ENCODE measurements at regions not wholly inside any gene's neighbourhood (a gene's known extent, or its start where the extent isn't known, plus 50 kb on each side); places are given as distances from the start of the nearest gene placed in this dataset.

DNA sequence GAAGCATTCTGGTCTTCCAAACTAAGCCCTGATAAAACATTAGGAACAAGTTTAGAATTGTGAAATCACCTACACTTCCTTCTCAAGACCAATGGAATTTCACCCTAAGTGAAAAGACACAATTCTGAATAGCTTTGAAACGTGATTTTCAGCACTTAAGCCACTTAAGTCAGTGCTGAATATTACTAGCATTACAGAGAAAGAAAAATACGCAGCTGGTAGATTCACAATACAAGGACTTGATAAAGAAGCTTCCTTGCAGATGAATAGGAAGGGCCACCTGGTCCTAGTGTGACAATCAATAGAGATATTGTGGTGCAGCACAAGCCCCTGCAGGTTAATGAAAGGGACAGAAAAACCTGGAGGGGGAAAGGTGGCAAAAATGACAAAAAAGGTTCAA is 353.1 kb upstream of the ALCAM start:
- H3K79me2 ChIP-seq (ENCODE audit: control insufficient read depth, insufficient read depth, low read length) = no peaks in the 10 kb centered on the region
- RAD21 ChIA-PET (ENCODE audit: unreplicated experiment) = no interaction called here
- BruUV-seq (replicated peaks) = no TSS peak
- H3K27ac ChIP-seq (ENCODE audit: control insufficient read depth, insufficient read depth) = no peak overlapping the region
- no peak overlapping the region for H3K9ac ChIP-seq (ENCODE audit: control insufficient read depth, insufficient read depth, low read length)
- no peak overlapping the region for H3K4me2 ChIP-seq (ENCODE audit: control insufficient read depth, insufficient read depth)
- intact Hi-C loops (cut with micrococcal nuclease; ENCODE audit: unreplicated experiment) = no loop called here
- H4K20me1 ChIP-seq (ENCODE audit: control insufficient read depth, insufficient read depth) = no peaks in the 10 kb centered on the region
- no peaks in the 10 kb centered on the region for H3K27me3 ChIP-seq (replicated peaks in 1 of 2; ENCODE audit: control insufficient read depth in 2 of 2, insufficient read depth in 2 of 2, low read length in 1 of 2)
- POLR2A ChIA-PET = interaction anchor here (0.7 kb wide), 1 partner anchor 148 kb away, joined by 4 read pairs; no protein-coding TSS in a partner anchor
- ATAC-seq (no peak), DNase-seq (ENCODE audit: low read depth, low spot score) (no peak), FAIRE-seq (no peak)
- 18% methylated on average over 2 of the region's 2 CpGs for WGBS (ENCODE audit: insufficient coverage, insufficient replicate concordance, low lambda C conversion rate, missing lambda C conversion rate)
- H3K36me3 ChIP-seq (ENCODE audit: control insufficient read depth in 2 of 2, insufficient read depth in 2 of 2, low read length in 1 of 2) = no peaks in the 10 kb centered on the region
- no peak for TF ChIP-seq ASH2L (IDR thresholded peaks at IDR 0.05; ENCODE audit: borderline replicate concordance, low read depth)
- TF ChIP-seq TBL1XR1 (IDR thresholded peaks at IDR 0.05; ENCODE audit: low read depth, low read length) = no peak
- TF ChIP-seq POLR2AphosphoS2 (IDR thresholded peaks at IDR 0.05; ENCODE audit: low read depth, low read length) = no peak
- TF ChIP-seq, protein P1, sequence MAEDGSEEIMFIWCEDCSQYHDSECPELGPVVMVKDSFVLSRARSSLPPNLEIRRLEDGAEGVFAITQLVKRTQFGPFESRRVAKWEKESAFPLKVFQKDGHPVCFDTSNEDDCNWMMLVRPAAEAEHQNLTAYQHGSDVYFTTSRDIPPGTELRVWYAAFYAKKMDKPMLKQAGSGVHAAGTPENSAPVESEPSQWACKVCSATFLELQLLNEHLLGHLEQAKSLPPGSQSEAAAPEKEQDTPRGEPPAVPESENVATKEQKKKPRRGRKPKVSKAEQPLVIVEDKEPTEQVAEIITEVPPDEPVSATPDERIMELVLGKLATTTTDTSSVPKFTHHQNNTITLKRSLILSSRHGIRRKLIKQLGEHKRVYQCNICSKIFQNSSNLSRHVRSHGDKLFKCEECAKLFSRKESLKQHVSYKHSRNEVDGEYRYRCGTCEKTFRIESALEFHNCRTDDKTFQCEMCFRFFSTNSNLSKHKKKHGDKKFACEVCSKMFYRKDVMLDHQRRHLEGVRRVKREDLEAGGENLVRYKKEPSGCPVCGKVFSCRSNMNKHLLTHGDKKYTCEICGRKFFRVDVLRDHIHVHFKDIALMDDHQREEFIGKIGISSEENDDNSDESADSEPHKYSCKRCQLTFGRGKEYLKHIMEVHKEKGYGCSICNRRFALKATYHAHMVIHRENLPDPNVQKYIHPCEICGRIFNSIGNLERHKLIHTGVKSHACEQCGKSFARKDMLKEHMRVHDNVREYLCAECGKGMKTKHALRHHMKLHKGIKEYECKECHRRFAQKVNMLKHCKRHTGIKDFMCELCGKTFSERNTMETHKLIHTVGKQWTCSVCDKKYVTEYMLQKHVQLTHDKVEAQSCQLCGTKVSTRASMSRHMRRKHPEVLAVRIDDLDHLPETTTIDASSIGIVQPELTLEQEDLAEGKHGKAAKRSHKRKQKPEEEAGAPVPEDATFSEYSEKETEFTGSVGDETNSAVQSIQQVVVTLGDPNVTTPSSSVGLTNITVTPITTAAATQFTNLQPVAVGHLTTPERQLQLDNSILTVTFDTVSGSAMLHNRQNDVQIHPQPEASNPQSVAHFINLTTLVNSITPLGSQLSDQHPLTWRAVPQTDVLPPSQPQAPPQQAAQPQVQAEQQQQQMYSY (CRISPR knock-in tag; IDR thresholded peaks at IDR 0.05) = no peak
- no peak for TF ChIP-seq FOS (IDR thresholded peaks at IDR 0.05; ENCODE audit: borderline replicate concordance, extremely low read depth, insufficient read length)
- no peak for TF ChIP-seq SIN3A (IDR thresholded peaks at IDR 0.05; ENCODE audit: low read depth, low read length)
- no peak for TF ChIP-seq NFXL1 (IDR thresholded peaks at IDR 0.05; ENCODE audit: borderline replicate concordance)
- H3K9me3 ChIP-seq (replicated peaks; ENCODE audit: control insufficient read depth, insufficient read depth, low read length) = no peaks in the 10 kb centered on the region
- H2AFZ ChIP-seq (ENCODE audit: control insufficient read depth, low read depth, low read length) = no peak overlapping the region
- CTCF ChIA-PET = no interaction called here
- no peak overlapping the region for H3K4me3 ChIP-seq
- no peaks in the 10 kb centered on the region for H3K4me1 ChIP-seq (ENCODE audit: control insufficient read depth, insufficient read depth, low read length)
- in situ Hi-C loops (cut with MboI) = no loop called here
- SMC1A ChIA-PET (ENCODE audit: uncharacterized antibody, unreplicated experiment) = no interaction called here
